PC-9 (cell line): ENCODE measurements at regions not wholly inside any gene's neighbourhood (a gene's known extent, or its start where the extent isn't known, plus 50 kb on each side); places are given as distances from the start of the nearest gene placed in this dataset.

ENCODE experiments used
- BruUV-seq: library from RNA; stranded (reverse); fragments of 400-500 nt; replicated peaks from 2 replicates; lab custom pipeline; 2021; lab: Mats Ljungman, UMichigan
- CTCF ChIA-PET: fragments of 300-600 bp; sonication (Branson Sonifier 250); formaldehyde crosslinking; loops from one replicate; lab custom pipeline; 2022; ENCODE audit warnings: antibody characterized with exemption; lab: Charles Lee
- POLR2A ChIA-PET: fragments of 300-600 bp; sonication (Branson Sonifier 250); formaldehyde crosslinking; loops from one replicate; lab custom pipeline; 2022; ENCODE audit warnings: antibody characterized with exemption; ENCODE audit not compliant: unreplicated experiment; lab: Charles Lee
- DNase-seq, 2 experiments: peaks; one replicate each; pipeline versions ENCODE4 v3.0.0 to v3.0.0-alpha.2; 2015 to 2022; ENCODE audit warnings: mixed read lengths in 1 of 2
- H2AFZ ChIP-seq: fragments of 200-600 bp; sonication (generic); 2 replicates; pipeline ENCODE4 v1.8.1; 2017; ENCODE audit warnings: antibody characterized with exemption
- H3F3A ChIP-seq: fragments of 200-600 bp; sonication (generic); 2 replicates; pipeline ENCODE4 v1.8.1; 2017; ENCODE audit warnings: antibody characterized with exemption, mild to moderate bottlenecking, low read depth; ENCODE audit not compliant: insufficient read depth
- H3K27ac ChIP-seq: fragments of 200-600 bp; sonication (generic); 2 replicates; pipeline ENCODE4 v1.6.1; 2016; ENCODE audit warnings: mixed run types
- H3K27me3 ChIP-seq: fragments of 200-600 bp; sonication (generic); 2 replicates; pipeline ENCODE4 v1.6.1; 2016; ENCODE audit warnings: low read depth, mixed run types; ENCODE audit not compliant: insufficient read depth
- H3K36me3 ChIP-seq: fragments of 200-600 bp; sonication (generic); 2 replicates; pipeline ENCODE4 v1.6.1; 2016; ENCODE audit warnings: low read depth, mixed run types
- H3K4me1 ChIP-seq: fragments of 200-600 bp; sonication (generic); replicated peaks from 2 replicates; pipeline ENCODE4 v1.6.1; 2016; ENCODE audit warnings: mixed run types; ENCODE audit not compliant: insufficient read depth
- H3K4me2 ChIP-seq: fragments of 200-600 bp; sonication (generic); 2 replicates; pipeline ENCODE4 v1.6.1; 2017; ENCODE audit warnings: mixed run types
- H3K4me3 ChIP-seq: fragments of 200-600 bp; sonication (generic); 2 replicates; pipeline ENCODE4 v1.6.1; 2016; ENCODE audit warnings: mixed run types
- H3K79me2 ChIP-seq: fragments of 200-600 bp; sonication (generic); 2 replicates; pipeline ENCODE4 v1.6.1; 2017; ENCODE audit warnings: low read depth, mixed run types
- H3K9me2 ChIP-seq: fragments of 200-600 bp; sonication (generic); 2 replicates; pipeline ENCODE4 v1.8.1; 2017; ENCODE audit warnings: mild to moderate bottlenecking; ENCODE audit not compliant: insufficient read depth
- H3K9me3 ChIP-seq: fragments of 200-600 bp; sonication (generic); 2 replicates; pipeline ENCODE4 v1.8.1; 2016; ENCODE audit warnings: low read depth; ENCODE audit not compliant: insufficient read depth
- H4K20me1 ChIP-seq: fragments of 200-600 bp; sonication (generic); 2 replicates; pipeline ENCODE4 v1.8.1; 2017; ENCODE audit not compliant: insufficient read depth
- CTCF ChIP-seq: fragments of 200-600 bp; sonication (generic); conservative IDR thresholded peaks from 2 replicates; pipeline ENCODE4 v1.6.1; 2017; ENCODE audit warnings: mixed run types, antibody characterized with exemption, mild to moderate bottlenecking, moderate library complexity
- EZH2 ChIP-seq: fragments of 200-600 bp; sonication (generic); IDR thresholded peaks from 2 replicates; pipeline ENCODE4 v1.8.0; 2017; ENCODE audit warnings: antibody characterized with exemption, low read depth
- intact Hi-C: fragments of 100-400 bp; cut with micrococcal nuclease; formaldehyde crosslinking; loops from one replicate; pipeline ENCODE4 v1.10.0; 2022; ENCODE audit not compliant: unreplicated experiment

GRCh38 chr3:36211652-36211999 is 168.7 kb upstream of the STAC start:
- intact Hi-C loops, result loop anchor here (5.0 kb wide), 1 partner anchor 151 kb away; no protein-coding TSS in a partner anchor
- Histone ChIP-seq H4K20me1 (no peaks in the 10 kb centered on the region), H3K4me3 (no peak overlapping the region), H3K27me3 (no peaks in the 10 kb centered on the region), H3K36me3 (no peaks in the 10 kb centered on the region), H3K9me3 (no peaks in the 10 kb centered on the region), H2AFZ (no peak overlapping the region), H3K79me2 (no peaks in the 10 kb centered on the region), H3F3A (no peaks in the 10 kb centered on the region), H3K9me2 (no peaks in the 10 kb centered on the region), H3K4me2 (no peak overlapping the region), H3K27ac (no peak overlapping the region), H3K4me1 (peaks cover 10% of the 10 kb centered on the region)
- ChIA-PET POLR2A (no interaction called here), CTCF (no interaction called here)
- BruUV-seq, result no TSS peak
- TF ChIP-seq CTCF (no peak), EZH2 (no peak)
- no peak for DNase-seq

- Histone ChIP-seq H3K4me2 (no peak overlapping the region), H3K27ac (no peak overlapping the region), H3K36me3 (no peaks in the 10 kb centered on the region), H2AFZ (no peak overlapping the region), H3K9me3 (0 out of 2 replicates have a peak, but pooled peaks cover 1% of the 10 kb centered on the region), H3K9me2 (no peaks in the 10 kb centered on the region), H3K4me3 (no peak overlapping the region), H3K4me1 (peaks cover 10% of the 10 kb centered on the region), H4K20me1 (no peaks in the 10 kb centered on the region), H3K79me2 (no peaks in the 10 kb centered on the region), H3K27me3 (no peaks in the 10 kb centered on the region), H3F3A (no peaks in the 10 kb centered on the region)
- POLR2A ChIA-PET, result interaction anchor here (0.6 kb wide), 1 partner anchor 12 kb away, joined by 3 read pairs; no protein-coding TSS in a partner anchor
- intact Hi-C loops, result loop anchor here (5.0 kb wide), 1 partner anchor 150 kb away; no protein-coding TSS in a partner anchor
- DNase-seq, result no peak
- TF ChIP-seq CTCF, result no peak
- CTCF ChIA-PET, result no interaction called here
- no TSS peak for BruUV-seq
These were observed 168.1 kb upstream of the STAC start for GRCh38 chr3:36212251-36212650.

- Histone ChIP-seq H3K27me3 (no peaks in the 10 kb centered on the region), H3K27ac (no peak overlapping the region), H3K9me2 (no peaks in the 10 kb centered on the region), H3K36me3 (no peaks in the 10 kb centered on the region), H3F3A (no peaks in the 10 kb centered on the region), H2AFZ (no peak overlapping the region), H4K20me1 (no peaks in the 10 kb centered on the region), H3K4me1 (peaks cover 10% of the 10 kb centered on the region), H3K79me2 (no peaks in the 10 kb centered on the region), H3K4me2 (no peak overlapping the region), H3K9me3 (0 out of 2 replicates have a peak, but pooled peaks cover 3% of the 10 kb centered on the region), H3K4me3 (no peak overlapping the region)
- intact Hi-C loops, result loop anchor here (5.0 kb wide), 1 partner anchor 148 kb away; no protein-coding TSS in a partner anchor
- DNase-seq, result no peak
- no TSS peak for BruUV-seq
- CTCF ChIA-PET, result no interaction called here
- TF ChIP-seq CTCF, result no peak
- no peak for TF ChIP-seq EZH2
- POLR2A ChIA-PET, result no interaction called here
These were observed 165.8 kb upstream of the STAC start for GRCh38 chr3:36214460-36214859.
